HG03025 (cell line): ENCODE measurements at regions not wholly inside any gene's neighbourhood (a gene's known extent, or its start where the extent isn't known, plus 50 kb on each side); places are given as distances from the start of the nearest gene placed in this dataset.
"Not testable (repeated sequence)": the region's sequence is repeated elsewhere in the genome, so short reads cannot be mapped to it uniquely, and the experiment has no call there.

Source experiments
- ATAC-seq: cut with Tn5 transposase; IDR thresholded peaks from one replicate; pipeline ENCODE4 v1.9.1; 2021; ENCODE audit warnings: mild to moderate bottlenecking, moderate library complexity; ENCODE audit not compliant: unreplicated experiment, low FRiP score

- ATAC-seq: no peak
Measured at GRCh38 chr5:118611332-118611945, 376.9 kb downstream of the DTWD2 start.

- ATAC-seq: no peak
Measured at GRCh38 chr5:118606940-118607339, 381.4 kb downstream of the DTWD2 start.

- no peak for ATAC-seq
Measured at GRCh38 chr5:118605761-118606160, 382.6 kb downstream of the DTWD2 start.

- ATAC-seq: no peak
Measured at GRCh38 chr5:118604106-118604505, 384.2 kb downstream of the DTWD2 start.

GRCh38 chr5:118603278-118603677, 385.1 kb downstream of the DTWD2 start:
- no peak for ATAC-seq

GRCh38 chr5:118598311-118598710, 390.0 kb downstream of the DTWD2 start:
- no peak for ATAC-seq

GRCh38 chr5:118597543-118597942, 390.8 kb downstream of the DTWD2 start:
- ATAC-seq: no peak

GRCh38 chr5:118596255-118596654, 392.1 kb downstream of the DTWD2 start:
- no peak for ATAC-seq

- no peak for ATAC-seq
Measured at GRCh38 chr5:118593003-118593328, 395.4 kb downstream of the DTWD2 start.

GRCh38 chr5:118592229-118593002, 395.9 kb downstream of the DTWD2 start:
- ATAC-seq: no peak

GRCh38 chr5:118590806-118591205, 397.5 kb downstream of the DTWD2 start:
- no peak for ATAC-seq

- ATAC-seq: no peak
Measured at GRCh38 chr5:118580949-118581348, 407.4 kb downstream of the DTWD2 start.

GRCh38 chr5:118578093-118578492, 410.3 kb downstream of the DTWD2 start:
- ATAC-seq: no peak

- ATAC-seq: no peak
Measured at GRCh38 chr5:118577621-118578020, 410.7 kb downstream of the DTWD2 start.

- ATAC-seq: not testable (repeated sequence)
Measured at GRCh38 chr5:118570276-118570675, 418.1 kb downstream of the DTWD2 start.

- ATAC-seq: not testable (repeated sequence)
Measured at GRCh38 chr5:118569596-118569995, 418.8 kb downstream of the DTWD2 start.

GRCh38 chr5:118565335-118565971, 422.9 kb downstream of the DTWD2 start:
- ATAC-seq: no peak

- no peak for ATAC-seq
Measured at GRCh38 chr5:118561971-118562370, 426.4 kb downstream of the DTWD2 start.

GRCh38 chr5:118561235-118561634, 427.1 kb downstream of the DTWD2 start:
- ATAC-seq: no peak

- ATAC-seq: no peak
Measured at GRCh38 chr5:118558871-118559270, 429.5 kb downstream of the DTWD2 start.

GRCh38 chr5:118557251-118557661, 431.1 kb downstream of the DTWD2 start:
- ATAC-seq: no peak

- ATAC-seq: no peak
Measured at GRCh38 chr5:118556792-118557191, 431.6 kb downstream of the DTWD2 start.
